ENCODE measurements at regions not wholly inside any gene's neighbourhood (a gene's known extent, or its start where the extent isn't known, plus 50 kb on each side); places are given as distances from the start of the nearest gene placed in this dataset.

DNA sequence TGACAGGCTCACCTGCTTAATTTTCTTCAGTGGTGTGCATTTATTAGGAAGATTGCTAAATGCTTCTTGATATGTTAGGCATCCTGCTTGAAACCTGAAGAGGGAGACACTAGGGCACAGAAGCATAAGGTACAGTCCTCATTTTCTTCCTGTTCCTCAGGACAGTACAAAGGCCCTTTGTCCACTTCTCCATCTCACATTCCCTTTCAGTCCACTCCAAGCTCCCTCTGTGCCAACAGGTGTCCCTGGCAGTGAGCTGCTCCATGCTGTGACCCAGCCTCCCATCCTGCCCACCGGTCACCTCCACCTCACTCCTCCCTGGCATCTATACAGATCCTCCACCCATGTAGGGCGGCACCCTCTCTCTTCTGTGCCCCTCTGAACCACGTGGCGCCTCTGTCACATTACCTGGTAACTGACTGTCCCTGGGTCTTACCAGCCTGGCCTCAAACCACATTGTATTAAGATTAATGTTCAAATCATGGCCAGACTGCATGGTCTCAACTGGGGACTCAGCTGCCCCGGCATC, 162.8 kb downstream of the VAPA start:
- no peak for DNase-seq (ENCODE audit: low spot score in 2 of 2)
- Histone ChIP-seq H3K4me3 (no peak overlapping the region), H3K4me1 (no peaks in the 10 kb centered on the region), H3K27me3 (no peaks in the 10 kb centered on the region), H3K27ac (no peak overlapping the region), H3K36me3 (no peaks in the 10 kb centered on the region), H3K9me3 (no peaks in the 10 kb centered on the region)
- TF ChIP-seq, protein P1, sequence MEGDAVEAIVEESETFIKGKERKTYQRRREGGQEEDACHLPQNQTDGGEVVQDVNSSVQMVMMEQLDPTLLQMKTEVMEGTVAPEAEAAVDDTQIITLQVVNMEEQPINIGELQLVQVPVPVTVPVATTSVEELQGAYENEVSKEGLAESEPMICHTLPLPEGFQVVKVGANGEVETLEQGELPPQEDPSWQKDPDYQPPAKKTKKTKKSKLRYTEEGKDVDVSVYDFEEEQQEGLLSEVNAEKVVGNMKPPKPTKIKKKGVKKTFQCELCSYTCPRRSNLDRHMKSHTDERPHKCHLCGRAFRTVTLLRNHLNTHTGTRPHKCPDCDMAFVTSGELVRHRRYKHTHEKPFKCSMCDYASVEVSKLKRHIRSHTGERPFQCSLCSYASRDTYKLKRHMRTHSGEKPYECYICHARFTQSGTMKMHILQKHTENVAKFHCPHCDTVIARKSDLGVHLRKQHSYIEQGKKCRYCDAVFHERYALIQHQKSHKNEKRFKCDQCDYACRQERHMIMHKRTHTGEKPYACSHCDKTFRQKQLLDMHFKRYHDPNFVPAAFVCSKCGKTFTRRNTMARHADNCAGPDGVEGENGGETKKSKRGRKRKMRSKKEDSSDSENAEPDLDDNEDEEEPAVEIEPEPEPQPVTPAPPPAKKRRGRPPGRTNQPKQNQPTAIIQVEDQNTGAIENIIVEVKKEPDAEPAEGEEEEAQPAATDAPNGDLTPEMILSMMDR (IDR thresholded peaks at IDR 0.05): no peak
- intact Hi-C loops (cut with DNase I): no loop called here

DNA sequence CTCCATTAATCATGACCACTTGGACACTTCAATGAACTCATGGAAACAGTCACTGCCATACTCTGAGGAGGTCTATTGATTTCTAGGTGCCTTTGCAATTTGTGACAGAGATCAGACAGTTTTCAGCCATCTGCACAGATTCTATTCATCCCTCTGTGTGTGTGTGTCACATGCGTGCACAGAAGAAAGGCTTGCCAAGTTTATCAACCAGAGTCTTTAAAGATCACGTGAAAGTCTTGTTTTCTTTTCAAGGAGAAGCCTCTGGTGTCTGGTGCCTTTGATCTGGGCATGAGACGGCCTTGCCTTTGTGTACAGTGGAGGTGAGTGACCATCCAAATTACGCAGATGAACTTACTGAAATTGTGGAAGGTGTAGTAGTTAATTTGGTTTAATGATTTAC, 164.2 kb downstream of the VAPA start:
- TF ChIP-seq, protein P1 (IDR thresholded peaks at IDR 0.05): no peak
- Histone ChIP-seq H3K4me3 (no peak overlapping the region), H3K27me3 (no peaks in the 10 kb centered on the region), H3K27ac (no peak overlapping the region), H3K4me1 (no peaks in the 10 kb centered on the region), H3K9me3 (peaks cover under 1 to 3% of the 10 kb centered on the region in 2 donors), H3K36me3 (no peaks in the 10 kb centered on the region)
- DNase-seq (ENCODE audit: low spot score in 2 of 2): no peak
- intact Hi-C loops (cut with DNase I): no loop called here

DNA sequence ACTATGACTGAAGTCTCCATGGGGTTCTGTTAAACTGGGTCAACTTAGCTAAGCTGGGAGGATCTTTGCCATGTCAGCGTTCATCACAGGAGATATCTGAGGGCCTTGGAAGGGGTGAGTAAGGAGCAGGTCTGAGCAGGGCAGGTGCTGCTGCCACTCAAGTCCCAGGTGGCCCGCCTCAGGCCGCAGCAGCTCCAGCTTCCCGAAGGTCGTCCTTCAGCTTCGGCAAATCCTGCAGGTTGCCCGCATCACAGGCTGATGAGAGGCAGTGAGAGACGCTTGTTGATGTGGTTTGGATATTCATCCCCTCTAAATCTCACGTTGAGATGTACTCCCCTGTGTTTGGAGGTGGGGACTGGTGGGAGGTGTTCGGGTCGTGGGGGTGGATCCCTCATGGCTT, 166.6 kb downstream of the VAPA start:
- Histone ChIP-seq H3K4me1 (no peaks in the 10 kb centered on the region), H3K4me3 (no peak overlapping the region), H3K9me3 (peaks cover 7 to 8% of the 10 kb centered on the region in 2 donors), H3K36me3 (no peaks in the 10 kb centered on the region), H3K27ac (no peak overlapping the region), H3K27me3 (no peaks in the 10 kb centered on the region)
- TF ChIP-seq, protein P1 (IDR thresholded peaks at IDR 0.05): no peak
- intact Hi-C loops (cut with DNase I): no loop called here
- DNase-seq (ENCODE audit: low spot score in 2 of 2): no peak

DNA sequence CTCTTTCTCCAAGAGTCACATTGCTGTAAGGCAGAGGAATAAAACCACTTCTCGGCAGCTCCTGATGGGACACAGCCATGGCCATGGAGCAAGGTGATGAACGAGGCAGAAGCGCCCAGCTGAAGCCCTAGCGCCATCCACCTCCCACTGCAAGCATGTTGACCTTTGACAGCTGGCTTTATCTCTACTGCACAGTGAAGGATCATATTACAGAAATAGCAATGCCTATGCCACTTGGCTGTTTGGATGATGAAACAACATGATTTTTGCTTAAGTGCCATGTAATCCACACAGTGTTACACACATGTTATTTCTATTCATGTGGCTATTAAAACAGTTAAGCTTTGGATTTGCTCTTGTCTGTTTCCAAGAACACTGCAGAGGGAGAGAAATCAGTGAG, 167.7 kb downstream of the VAPA start:
- H3K27ac ChIP-seq: no peak overlapping the region
- H3K27me3 ChIP-seq: no peaks in the 10 kb centered on the region
- TF ChIP-seq, protein P1 (IDR thresholded peaks at IDR 0.05): no peak
- peaks cover 7 to 8% of the 10 kb centered on the region in 2 donors for H3K9me3 ChIP-seq
- H3K36me3 ChIP-seq: no peaks in the 10 kb centered on the region
- no peak for DNase-seq (ENCODE audit: low spot score in 2 of 2)
- intact Hi-C loops (cut with DNase I): no loop called here
- H3K4me3 ChIP-seq: no peak overlapping the region
- H3K4me1 ChIP-seq: no peaks in the 10 kb centered on the region

DNA sequence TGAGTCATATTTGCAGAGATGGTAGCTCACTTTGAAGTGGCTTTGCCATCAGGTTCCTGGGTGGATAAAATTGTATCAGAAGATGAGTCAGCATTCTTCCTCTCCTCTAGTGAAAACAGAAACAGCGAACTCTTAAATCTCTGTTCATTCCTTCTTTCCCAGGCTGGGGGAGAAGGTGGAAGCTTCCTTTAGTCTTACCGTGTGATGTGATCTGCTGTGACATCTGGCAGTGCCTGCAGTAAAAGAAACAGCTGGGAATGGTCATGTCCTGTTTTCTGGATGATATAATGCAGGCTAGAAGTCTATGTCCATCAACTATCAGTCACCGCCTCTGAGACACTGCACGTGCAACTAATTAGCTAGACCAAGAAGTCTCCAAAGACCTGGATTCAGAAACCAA, 171.6 kb downstream of the VAPA start:
- no peaks in the 10 kb centered on the region for H3K4me1 ChIP-seq
- peaks cover 7 to 8% of the 10 kb centered on the region in 2 donors for H3K9me3 ChIP-seq
- no peaks in the 10 kb centered on the region for H3K36me3 ChIP-seq
- no peak for DNase-seq (ENCODE audit: low spot score in 2 of 2)
- no peaks in the 10 kb centered on the region for H3K27me3 ChIP-seq
- TF ChIP-seq, protein P1 (IDR thresholded peaks at IDR 0.05): no peak
- H3K27ac ChIP-seq: no peak overlapping the region
- H3K4me3 ChIP-seq: no peak overlapping the region
- intact Hi-C loops (cut with DNase I): no loop called here

DNA sequence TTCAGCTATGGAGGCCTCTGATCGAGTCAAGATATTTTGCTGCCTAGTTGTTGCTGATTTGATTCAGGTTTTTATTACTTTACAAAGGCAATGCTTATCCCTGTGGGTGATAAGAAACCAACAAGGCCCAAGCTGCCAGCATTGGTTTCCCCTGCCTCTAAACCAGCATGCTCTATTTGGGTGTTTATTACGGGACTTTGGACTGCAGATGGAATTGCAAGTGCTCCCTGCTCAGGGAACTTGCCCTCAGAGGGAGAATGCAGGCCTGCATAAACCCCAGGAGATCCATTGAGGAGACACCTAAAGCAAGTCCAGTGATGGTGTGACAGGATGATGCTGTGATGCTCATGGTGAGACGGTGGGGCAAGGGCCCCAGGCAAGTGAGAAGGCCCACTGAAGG, 172.1 kb downstream of the VAPA start:
- TF ChIP-seq, protein P1 (IDR thresholded peaks at IDR 0.05): no peak
- Histone ChIP-seq H3K27me3 (no peaks in the 10 kb centered on the region), H3K9me3 (peaks cover 7 to 8% of the 10 kb centered on the region in 2 donors), H3K36me3 (no peaks in the 10 kb centered on the region), H3K4me3 (no peak overlapping the region), H3K27ac (no peak overlapping the region), H3K4me1 (no peaks in the 10 kb centered on the region)
- no peak for DNase-seq (ENCODE audit: low spot score in 2 of 2)
- intact Hi-C loops (cut with DNase I): no loop called here
